ENCODE measurements at regions not wholly inside any gene's neighbourhood (a gene's known extent, or its start where the extent isn't known, plus 50 kb on each side); places are given as distances from the start of the nearest gene placed in this dataset.

GRCh38 chr4:136740326-136740725 is 792.0 kb downstream of the PCDH18 start:
- TF ChIP-seq CTCF (IDR thresholded peaks at IDR 0.05) (no peak), ZFX (IDR thresholded peaks at IDR 0.05; ENCODE audit: borderline replicate concordance) (no peak)
